HG02642 (cell line): ENCODE measurements at regions not wholly inside any gene's neighbourhood (a gene's known extent, or its start where the extent isn't known, plus 50 kb on each side); places are given as distances from the start of the nearest gene placed in this dataset.

Experiments used
- ATAC-seq: cut with Tn5 transposase; IDR thresholded peaks from one replicate; pipeline ENCODE4 v1.9.1; 2021; ENCODE audit warnings: mild to moderate bottlenecking; ENCODE audit not compliant: unreplicated experiment, poor library complexity

DNA sequence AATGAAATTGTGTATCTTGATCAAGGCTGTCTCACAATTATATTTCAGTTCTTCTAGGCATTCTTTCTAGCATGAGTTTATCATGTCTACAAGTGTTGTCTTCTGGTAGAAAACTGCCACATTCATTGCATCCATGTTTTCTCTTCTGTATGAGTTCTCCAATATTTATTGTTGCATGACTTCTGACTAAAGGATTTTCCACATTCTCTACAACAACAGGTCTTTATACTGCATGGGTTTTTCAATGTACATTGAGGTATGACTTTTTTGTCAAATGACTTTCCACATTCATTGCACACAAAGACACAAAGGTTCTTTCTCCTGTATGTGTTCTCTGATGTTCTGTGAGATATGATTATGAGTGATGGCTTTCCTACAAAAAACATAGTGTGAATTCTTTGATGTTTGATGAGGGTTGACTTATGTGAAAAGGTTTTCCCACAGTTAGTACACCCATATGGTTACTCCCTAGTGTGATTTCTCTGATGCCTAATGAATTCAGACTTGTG is 890.6 kb upstream of the CNTN5 start:
- no peak for ATAC-seq

DNA sequence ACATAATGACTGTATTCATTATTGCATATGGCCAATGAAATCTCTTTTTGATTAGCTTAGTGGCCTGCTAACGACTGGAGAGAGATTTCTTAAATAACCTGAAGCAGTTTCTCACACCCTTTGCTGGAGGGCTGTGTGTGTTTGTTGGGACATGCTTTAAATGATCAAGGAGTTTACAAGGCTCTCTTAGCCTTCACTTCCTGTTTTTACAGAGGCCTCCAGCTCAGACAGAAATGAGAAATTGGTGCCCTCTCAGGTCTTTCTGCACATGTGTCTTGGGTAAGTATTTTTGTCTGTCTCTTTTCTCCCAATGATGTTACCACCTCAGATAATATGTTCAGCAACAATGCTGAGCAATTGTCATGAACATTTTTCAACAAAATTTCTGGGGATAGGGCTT is 884.4 kb upstream of the CNTN5 start:
- ATAC-seq, result no peak

DNA sequence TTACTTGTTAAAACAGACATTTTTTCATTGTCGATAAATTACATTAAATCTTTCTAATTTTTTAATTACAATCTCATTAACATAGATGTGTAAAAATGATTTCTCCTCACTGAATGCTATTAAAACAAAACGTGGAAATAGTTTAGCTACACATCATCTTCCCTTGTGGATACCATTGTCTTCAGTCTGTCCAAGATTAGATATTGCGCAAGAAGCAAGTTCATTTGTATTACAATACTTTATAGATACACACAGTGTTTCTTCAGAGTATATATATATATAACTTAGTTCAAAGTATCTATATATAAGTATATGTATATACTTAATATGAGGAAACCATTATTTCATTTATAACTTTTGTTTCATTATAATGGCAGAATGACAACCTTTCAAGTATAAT is 883.3 kb upstream of the CNTN5 start:
- ATAC-seq, result no peak

DNA sequence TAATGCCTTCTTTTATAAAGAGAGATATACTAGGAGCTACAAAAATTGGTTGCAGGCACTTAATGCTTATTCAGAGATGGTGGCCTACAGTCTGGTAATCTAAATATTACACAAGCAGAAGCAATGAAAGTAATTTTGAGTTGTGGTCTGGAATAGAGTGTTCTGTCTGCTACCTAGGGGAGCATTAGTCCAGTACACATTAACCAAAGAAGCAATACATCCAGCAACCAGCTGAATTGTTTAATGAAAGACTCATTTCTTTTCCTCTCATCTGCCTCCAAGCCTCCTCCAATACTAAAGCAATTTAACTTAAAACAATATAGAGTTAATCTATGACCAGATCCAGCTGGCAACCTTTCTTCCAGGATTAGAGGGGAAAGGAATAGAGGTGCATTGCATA is 877.1 kb upstream of the CNTN5 start:
- ATAC-seq, result no peak

DNA sequence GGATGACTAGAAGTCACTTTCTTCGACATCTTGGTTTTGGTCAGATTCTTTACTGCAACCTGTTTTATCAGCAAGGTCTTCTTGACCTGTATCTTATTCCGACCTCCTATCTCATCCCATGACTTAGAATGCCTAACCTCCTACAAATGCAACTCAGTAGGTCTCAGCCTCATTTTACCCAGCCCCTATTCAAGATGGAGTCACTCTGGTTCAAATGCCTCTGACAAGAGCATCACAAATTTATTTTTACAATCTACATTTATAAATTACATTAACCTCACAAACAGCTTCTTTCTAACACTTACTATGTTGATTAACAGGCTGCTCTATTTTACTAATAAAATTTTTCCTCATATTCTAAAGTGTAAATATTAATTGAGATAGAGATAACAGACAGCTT is 867.0 kb upstream of the CNTN5 start:
- ATAC-seq, result no peak

DNA sequence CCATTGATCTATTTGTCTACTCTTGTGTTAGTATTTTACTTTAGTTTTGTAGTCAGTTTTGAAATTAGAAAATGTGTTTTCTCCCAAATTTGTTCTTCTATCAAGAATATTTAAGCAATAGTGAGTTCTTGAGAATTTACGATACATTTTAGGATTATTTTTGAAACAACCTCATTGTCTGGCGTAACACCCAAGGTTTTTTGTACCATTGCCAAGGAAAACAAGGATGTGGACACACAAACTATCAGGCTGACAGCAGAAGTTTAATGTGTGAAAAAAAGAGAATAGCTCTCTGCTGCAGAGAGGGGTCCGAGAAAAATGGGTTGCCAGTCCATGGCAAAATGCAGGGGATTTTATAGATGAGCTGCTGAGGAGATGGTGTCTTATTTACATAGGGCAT is 865.1 kb upstream of the CNTN5 start:
- ATAC-seq, result no peak

DNA sequence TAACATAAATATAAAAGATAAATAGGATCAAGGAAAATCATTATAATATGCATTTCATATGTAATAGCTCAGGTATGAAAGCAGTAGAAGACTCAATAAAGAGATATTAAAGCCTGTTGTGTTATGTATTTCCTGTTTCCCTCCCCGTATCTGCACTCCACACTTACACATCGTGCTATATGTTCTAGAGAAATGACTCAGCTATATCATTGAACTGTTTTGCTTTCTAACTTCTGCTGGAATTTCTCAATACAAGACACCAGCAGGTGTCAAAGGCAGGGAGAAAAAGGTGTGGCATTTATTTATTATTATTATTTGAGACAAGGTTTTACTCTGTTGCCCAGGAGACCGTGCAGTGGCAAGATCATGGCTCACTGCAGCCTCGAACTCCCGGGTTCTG is 842.8 kb upstream of the CNTN5 start:
- ATAC-seq, result no peak

DNA sequence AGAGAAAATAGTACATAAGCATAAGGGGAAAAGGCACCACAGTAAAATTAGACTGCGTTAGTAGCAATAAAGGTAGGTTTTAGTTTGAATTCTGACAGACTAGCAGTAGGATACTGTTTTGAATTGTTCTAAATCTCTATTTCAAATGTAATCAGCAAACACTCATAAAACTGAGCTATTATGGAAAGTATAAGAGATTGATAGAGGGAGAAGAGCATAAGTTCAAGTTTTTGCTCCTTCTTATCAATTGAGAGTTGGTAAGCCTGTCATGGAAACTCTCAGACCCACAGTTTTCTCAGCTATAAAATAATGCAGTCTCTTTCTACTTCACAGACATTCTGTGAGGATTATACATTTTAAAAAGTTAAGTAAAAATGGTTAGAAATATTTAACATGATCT is 840.2 kb upstream of the CNTN5 start:
- no peak for ATAC-seq

DNA sequence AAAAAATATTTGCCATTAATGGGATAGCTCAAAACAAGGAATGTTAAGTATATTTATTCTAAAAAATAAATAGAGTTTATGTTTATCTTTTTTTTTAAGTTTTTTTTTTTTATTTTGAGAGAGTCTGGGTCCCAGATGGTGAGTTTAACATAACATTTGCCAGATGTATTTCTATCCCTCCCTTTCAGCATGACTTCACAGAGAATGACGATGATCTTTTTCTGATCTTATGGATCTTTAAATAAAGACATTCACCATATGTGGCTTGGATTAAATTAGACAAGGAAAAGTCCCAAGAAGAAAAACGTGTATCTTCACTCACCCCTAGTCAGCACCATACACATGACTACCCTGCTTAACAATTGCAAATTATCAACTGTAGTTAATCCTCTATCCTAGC is 839.8 kb upstream of the CNTN5 start:
- ATAC-seq, result no peak

DNA sequence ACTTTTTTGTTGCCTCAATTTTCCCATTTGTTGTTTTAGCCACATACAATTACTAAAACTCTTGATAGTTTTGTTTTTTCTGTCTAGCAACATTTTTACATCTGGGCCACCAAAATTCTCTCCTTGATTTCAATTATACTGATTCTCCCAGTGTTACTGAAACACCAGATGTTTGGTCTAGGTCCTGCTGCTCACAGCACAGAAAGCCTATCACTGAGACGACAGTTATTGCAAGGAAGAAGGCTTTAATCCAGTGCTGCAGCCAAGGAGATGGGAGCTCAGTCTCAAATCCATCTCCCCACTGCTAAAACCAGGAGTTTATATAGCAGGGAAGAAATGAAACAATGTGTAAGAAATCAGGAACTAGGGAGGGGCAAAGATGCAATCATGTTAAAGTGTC is 837.7 kb upstream of the CNTN5 start:
- ATAC-seq, result no peak

DNA sequence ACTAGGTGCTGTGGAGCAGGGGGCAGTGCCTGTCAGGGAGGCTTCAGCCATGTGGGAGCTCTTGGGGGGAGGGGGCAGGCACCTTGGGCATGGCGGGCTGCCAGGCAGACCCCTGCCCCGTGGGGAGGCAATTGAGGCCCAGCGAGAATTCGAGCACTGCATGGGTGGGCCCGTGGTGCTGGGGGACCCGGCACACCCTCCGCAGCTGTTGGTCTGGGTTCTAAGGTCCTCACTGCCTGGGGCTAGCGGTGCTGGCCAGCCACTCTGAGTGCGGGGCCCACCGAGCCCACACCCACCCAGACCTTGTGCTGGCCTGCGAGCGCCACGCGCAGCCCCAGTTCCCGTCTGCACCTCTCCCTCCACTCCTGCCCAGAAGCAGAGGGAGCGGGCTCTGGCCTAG is 835.5 kb upstream of the CNTN5 start:
- ATAC-seq, result no peak

DNA sequence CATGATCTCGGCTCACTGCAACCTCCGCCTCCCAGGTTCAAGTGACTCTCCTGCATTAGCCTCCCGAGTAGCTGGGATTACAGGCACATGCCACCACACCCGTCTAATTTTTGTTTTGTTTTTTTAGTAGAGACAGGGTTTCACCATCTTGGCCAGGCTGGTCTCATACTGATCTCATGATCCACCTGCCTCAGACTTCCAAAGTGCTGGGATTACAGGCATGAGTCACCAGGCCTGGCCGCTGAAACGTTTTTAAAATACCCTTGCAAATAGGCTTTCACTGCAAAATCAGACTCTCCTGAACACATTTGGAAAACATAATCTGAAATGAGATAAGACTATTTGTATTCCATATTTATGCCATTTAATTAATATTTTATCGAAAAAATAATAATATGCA is 826.1 kb upstream of the CNTN5 start:
- ATAC-seq, result no peak

DNA sequence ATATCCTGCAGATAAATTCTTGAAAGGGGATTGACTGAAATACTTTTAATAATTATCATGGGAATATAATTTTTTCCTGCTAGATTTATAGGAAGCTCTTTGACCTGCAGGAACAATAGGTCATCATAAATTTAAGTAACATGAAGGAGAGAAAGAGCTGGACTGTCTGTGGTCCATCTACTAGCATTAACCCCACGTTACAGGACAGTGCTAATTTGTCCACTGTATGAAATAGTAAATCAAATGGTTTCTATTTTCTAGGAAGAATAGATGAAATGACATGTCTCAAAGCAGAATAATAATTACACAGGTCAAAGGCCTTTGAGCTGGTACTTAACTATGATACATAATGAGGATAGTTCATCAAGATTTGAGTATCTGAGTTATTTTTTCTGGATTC is 825.4 kb upstream of the CNTN5 start:
- ATAC-seq, result no peak

DNA sequence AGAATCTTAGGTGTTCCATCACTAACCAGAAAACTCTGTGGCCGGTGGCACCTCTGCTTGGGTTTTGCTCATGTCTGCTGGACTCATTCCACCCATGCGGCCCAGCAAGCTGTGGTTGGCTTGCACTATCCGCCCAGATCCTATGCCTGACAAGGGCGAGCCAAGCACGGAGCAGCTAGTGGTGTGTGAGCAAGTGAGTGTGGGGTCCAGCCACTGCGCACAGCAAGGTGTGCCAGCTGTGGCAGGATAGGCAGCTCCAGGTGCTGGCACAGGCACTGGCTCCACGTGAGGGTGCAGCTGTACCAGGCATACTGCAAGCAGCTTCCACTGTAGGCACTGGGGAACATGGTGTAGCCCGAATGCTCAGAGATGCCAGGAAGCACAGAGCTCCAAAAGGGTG is 813.7 kb upstream of the CNTN5 start:
- ATAC-seq, result no peak

DNA sequence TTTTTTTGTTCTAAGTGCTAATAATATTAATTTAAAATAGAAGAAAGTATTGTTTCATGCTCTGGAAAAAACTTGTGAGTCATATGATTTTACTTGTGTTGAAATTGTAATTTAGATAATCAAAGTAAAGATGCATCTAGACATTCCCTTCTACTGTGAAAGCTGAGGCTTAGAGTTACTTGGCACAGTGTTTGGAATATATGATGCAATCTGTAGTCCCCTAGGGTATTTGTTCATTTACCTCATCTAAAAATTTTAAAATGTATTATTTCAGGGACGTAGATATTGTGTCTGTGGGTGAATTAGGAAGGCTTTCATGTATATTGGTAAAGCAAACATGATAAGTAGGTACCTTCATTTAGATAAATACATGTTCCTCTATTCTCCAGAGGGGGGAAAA is 793.5 kb upstream of the CNTN5 start:
- no peak for ATAC-seq

DNA sequence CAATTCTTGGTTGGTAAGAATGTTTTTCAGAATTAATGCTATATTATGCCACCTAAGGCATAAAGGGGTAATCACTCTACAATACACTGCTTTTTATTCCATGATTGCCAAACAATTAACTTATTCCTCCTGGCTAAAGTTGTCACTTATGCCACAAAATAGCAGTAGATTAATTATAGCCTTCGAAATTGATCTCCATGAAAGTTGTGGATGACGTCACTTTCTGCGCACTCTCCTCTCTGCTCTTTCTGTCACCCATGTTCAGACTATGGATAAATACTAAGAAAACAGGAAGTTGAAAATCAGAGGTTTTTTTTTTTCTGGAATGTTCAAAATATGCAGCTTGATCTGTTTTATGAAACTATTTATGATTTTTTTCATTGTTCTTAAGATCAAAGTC is 790.1 kb upstream of the CNTN5 start:
- no peak for ATAC-seq

DNA sequence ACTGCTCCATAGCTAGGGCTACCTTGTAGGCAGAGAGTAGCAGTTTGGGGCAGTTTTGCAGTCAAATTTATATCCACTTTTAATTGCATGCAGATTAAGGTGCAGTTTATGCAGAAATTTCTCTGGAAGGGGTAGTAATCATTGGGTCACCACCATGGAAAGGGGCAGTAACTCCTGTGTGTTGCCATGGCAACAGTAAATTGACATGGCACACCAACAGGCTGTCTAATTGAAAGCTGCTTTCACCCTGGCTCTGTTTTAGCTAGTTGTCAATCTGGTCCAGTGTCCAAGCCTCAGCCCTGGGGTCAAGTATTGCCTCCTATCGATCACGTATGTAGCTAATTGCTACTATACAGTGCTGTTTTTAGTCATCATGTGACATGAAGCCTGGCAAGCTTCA is 786.1 kb upstream of the CNTN5 start:
- no peak for ATAC-seq

DNA sequence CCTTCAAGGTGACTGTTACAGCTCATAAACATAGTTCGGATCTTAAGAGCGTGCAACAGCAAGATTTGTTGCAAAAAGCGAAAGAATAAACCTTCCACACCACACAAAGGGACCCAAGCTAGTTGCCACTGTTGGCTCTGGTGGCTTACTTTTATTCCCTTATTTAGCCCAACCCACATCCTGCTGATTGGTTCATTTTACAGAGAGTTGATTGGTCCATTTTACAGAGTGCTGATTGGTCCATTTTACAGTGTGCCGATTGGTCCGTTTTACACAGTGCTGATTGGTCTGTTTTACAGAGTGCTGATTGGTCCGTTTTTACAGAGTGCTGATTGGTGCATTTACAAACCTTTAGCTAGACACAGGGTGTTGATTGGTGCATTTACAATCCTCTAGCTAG is 776.9 kb upstream of the CNTN5 start:
- no peak for ATAC-seq

DNA sequence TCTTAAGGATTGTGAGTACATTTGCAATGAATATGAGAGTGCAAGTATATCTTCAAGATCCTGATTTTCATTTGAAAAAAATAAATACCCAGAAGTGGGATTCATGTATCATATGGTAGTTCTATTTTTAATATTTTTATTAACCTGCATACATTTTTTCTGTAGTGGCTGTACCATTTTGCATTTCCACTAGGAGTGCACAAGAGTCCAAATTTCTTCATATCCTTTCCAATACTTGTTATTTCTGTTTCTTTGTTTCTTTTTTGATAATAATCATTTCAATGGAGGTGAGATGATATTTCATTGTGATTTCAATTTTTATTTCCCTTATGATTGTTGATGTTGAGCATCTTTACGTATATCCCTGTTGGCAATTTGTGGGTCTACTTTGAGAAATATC is 759.8 kb upstream of the CNTN5 start:
- no peak for ATAC-seq

DNA sequence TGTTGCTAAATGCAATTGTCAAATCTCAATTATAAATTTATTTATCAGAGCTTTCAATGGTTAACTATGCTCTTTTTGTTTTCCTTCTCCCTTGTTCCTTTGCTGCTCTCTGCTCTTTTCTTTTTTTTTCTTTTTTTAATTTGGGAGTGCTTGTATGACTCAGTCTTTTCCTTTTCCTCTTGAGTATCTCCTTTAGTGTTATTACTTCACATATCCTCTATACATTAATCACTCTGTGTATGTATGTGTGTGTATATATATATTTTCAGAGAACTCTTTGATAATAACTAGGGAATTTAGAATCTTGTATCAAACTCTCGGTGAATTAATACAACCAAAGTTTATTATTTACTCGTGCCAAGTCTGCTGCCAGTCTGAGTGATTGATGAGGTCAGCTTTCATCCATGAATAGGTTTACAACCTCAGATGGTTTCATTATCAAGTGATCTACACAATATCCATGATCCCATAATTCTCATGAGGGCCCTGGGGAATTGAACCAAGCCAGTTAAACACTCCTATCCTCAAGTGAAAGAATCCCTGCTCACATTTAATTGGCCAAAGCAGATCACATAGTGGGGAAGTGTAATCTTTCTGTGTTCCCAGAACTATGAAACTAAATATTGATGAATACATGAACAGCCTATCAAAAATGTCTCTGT is 743.4 kb upstream of the CNTN5 start:
- ATAC-seq, result no peak

DNA sequence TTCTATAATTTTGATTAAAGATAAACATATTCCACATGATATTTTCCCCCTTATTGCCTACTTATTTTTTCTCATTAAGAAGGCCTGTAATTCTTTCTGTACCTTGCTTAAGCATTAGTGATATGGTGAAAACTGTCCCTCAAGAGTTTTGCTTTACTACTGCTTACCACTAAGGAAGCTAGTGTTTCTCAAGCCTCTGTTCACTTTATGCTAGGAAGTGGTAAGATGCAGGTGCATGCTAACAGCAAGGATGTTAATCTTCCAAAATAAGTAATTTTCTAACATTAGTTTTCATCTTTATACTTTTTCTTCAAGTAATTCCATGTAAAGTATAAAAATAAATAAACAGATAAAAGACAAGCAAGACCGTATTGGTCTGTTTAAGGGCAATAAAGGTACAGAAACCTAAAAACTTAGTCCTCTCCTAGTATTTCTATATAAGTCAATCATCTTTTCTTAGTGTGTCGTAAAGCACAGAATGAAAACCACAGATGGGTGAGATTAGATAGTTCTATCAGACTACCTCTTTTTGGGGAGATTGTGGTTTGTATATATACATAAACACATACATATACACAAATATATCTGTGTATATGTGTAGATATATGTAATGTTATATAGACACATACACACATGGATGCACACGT is 731.0 kb upstream of the CNTN5 start:
- no peak for ATAC-seq

DNA sequence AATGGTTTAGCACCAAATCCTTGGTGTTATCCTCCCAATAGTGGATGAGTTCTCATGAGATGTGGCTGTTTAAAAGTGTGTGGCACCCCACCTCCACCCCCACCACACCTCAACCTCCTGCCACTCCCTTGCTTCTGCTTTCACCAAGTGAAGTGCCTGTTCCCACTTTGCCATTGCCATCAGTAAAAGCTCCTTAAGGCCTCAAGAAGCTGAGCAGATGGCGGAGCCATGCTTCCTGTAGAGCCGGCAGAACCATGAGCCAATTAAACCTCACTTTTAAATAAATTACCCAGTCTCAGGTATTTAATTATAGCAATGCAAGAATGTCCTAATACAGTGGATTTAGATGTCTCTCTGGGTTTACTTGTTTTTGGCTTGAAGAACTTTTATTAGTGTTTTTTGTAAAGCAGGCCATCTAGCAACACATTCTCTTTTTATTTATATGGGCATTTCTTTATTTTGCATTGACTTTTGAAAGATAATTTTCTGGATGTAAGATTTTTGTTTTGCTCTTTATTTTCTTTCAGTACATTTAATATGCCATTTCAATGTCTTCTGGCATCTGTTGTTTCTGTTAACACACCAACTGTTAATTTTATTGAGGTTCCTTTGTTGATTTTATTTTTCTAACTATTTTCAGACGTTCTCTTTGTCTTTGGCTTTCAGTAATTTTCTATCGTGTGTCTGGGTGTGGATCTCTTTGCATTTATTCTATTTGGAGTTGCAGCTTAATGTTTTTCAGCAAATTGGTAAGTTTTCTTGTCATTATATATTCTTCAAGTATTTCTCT is 724.5 kb upstream of the CNTN5 start:
- no peak for ATAC-seq
